Tibial artery (tissue), 4 donors: ENCODE measurements at regions not wholly inside any gene's neighbourhood (a gene's known extent, or its start where the extent isn't known, plus 50 kb on each side); places are given as distances from the start of the nearest gene placed in this dataset.
"Not testable (repeated sequence)": the region's sequence is repeated elsewhere in the genome, so short reads cannot be mapped to it uniquely, and the experiment has no call there.

Experiments used
- DNase-seq, 2 donors: peaks; one replicate each; pipeline ENCODE4 v3.0.0-alpha.2; 2019
- H3K27ac ChIP-seq, 2 donors: fragments of 200-600 bp; sonication (generic) in 1 of 2; 1 replicate in 1 of 2; 2 replicates in 1 of 2; pipeline ENCODE4 v1.5.1; 2018 to 2019; ENCODE audit warnings: mild to moderate bottlenecking in 1 of 2
- H3K27me3 ChIP-seq, 2 donors: fragments of 200-600 bp; sonication (generic) in 1 of 2; one replicate each; pipeline versions ENCODE4 v1.5.1 to v1.6.0; 2016 to 2019
- H3K36me3 ChIP-seq, 3 donors: fragments of 200-600 bp; sonication (generic) in 2 of 3; one replicate each; pipeline ENCODE4 v1.5.1; 2016 to 2019; ENCODE audit warnings: mild to moderate bottlenecking in 2 of 3
- H3K4me1 ChIP-seq, 4 donors: fragments of 200-600 bp; sonication (generic) in 2 of 4; 1 replicate in 3 of 4; 2 replicates in 1 of 4; pipeline ENCODE4 v1.5.1; 2016 to 2019
- H3K4me3 ChIP-seq, 2 donors: fragments of 200-600 bp; sonication (generic) in 1 of 2; 1 replicate in 1 of 2; 2 replicates in 1 of 2; pipeline ENCODE4 v1.5.1; 2018 to 2019; ENCODE audit warnings: mild to moderate bottlenecking in 2 of 2
- H3K9me3 ChIP-seq, 3 donors: fragments of 200-600 bp; sonication (generic) in 1 of 3; one replicate each; pipeline ENCODE4 v1.5.1; 2016 to 2019
- intact Hi-C: fragments of 100-400 bp; cut with DNase I; formaldehyde crosslinking; loops from one replicate; pipeline ENCODE4 v1.15.0; 2023; ENCODE audit warnings: low total_unique reads
- TF ChIP-seq, protein P1 (sequence below), 2 experiments: fragments of 200-600 bp in 1 of 2; fragments of 450-650 bp in 1 of 2; IDR thresholded peaks; one replicate each; pipeline ENCODE4 v1.5.1; 2017 to 2019; ENCODE audit warnings: antibody characterized with exemption in 2 of 2, mild to moderate bottlenecking in 1 of 2, moderate library complexity in 1 of 2

- TF ChIP-seq, protein P1, sequence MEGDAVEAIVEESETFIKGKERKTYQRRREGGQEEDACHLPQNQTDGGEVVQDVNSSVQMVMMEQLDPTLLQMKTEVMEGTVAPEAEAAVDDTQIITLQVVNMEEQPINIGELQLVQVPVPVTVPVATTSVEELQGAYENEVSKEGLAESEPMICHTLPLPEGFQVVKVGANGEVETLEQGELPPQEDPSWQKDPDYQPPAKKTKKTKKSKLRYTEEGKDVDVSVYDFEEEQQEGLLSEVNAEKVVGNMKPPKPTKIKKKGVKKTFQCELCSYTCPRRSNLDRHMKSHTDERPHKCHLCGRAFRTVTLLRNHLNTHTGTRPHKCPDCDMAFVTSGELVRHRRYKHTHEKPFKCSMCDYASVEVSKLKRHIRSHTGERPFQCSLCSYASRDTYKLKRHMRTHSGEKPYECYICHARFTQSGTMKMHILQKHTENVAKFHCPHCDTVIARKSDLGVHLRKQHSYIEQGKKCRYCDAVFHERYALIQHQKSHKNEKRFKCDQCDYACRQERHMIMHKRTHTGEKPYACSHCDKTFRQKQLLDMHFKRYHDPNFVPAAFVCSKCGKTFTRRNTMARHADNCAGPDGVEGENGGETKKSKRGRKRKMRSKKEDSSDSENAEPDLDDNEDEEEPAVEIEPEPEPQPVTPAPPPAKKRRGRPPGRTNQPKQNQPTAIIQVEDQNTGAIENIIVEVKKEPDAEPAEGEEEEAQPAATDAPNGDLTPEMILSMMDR (IDR thresholded peaks at IDR 0.05), result no peak
- Histone ChIP-seq H3K4me1 (no peaks in the 10 kb centered on the region), H3K4me3 (no peak overlapping the region), H3K27me3 (peaks cover 0 to 3% of the 10 kb centered on the region in 2 donors), H3K27ac (no peak overlapping the region), H3K36me3 (no peaks in the 10 kb centered on the region), H3K9me3 (no peaks in the 10 kb centered on the region)
- intact Hi-C loops, result no loop called here
- no peak for DNase-seq
These were observed 112.2 kb upstream of the HAND1 start for GRCh38 chr5:154590093-154590724.

GRCh38 chr5:154589511-154589910 lies 111.5 kb upstream of the HAND1 start:
- intact Hi-C loops, result no loop called here
- Histone ChIP-seq H3K27me3 (peaks cover 0 to 6% of the 10 kb centered on the region in 2 donors), H3K27ac (no peak overlapping the region), H3K4me1 (no peaks in the 10 kb centered on the region), H3K36me3 (no peaks in the 10 kb centered on the region), H3K9me3 (no peaks in the 10 kb centered on the region), H3K4me3 (no peak overlapping the region)
- DNase-seq, result no peak
- TF ChIP-seq, protein P1 (IDR thresholded peaks at IDR 0.05), result no peak

DNA sequence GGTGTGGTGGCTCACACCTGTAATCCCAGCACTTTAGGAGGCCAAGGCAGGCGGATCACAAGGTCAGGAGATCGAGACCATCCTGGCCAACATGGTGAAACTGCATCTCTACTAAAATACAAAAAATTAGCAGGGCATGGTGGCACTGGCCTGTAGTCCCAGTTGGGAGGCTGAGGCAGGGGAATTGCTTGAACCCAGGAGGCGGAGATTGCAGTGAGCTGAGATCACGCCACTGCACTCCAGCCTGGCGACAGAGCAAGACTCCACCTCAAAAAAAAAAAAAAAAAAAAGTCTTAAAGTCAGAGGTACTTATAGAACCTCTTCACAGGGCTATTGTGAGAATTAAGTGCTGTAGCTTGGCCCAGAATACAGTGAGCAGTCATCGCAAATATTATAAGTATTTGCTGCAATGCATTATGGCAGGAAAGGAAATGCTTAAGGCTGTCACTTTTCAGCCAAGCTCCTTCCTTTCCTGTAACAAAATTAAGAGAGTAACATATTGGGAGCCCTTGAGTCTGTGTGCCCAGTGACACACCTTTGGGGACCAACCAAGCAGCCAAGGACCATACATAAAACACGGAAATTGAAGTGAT lies 110.9 kb upstream of the HAND1 start:
- H3K9me3 ChIP-seq, DNase-seq, H3K27ac ChIP-seq, H3K4me1 ChIP-seq, intact Hi-C loops, H3K27me3 ChIP-seq, H3K36me3 ChIP-seq, H3K4me3 ChIP-seq: not testable (repeated sequence)

DNA sequence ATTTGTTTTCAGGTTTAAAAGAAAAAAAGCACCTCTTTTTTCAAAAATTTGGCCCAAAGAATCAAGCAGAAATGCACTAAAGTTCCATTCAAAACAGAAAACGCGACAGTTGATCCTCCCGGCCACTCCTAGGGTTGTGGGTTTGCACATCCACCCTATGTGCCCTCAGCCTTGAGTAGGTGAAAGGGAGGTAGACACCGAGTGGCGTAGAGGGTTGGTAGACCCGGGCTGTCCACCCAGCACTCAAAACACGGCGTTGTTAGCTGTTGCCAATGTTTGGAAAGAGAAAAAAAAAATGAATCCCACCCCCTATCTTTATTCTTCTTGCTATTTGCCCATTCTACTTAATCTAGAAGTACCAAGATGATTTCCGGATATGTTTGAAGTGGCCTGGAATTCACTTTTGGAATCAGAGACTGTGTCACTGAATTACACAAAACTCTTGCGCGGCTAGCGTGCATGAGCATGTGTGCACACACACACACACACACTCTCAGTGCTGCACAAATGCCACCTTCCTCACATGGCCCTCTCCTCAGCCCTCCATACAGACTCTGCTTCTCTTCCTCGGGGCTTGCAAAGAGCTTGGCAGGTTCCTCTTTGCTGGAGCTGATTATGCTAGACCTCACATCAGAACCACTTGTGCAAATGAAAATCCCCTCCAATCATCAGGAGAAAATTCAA lies 110.2 kb upstream of the HAND1 start:
- intact Hi-C loops, result no loop called here
- H3K36me3 ChIP-seq, result no peaks in the 10 kb centered on the region
- no peak for DNase-seq
- TF ChIP-seq, protein P1 (IDR thresholded peaks at IDR 0.05), result no peak
- H3K4me1 ChIP-seq, result no peaks in the 10 kb centered on the region
- no peak overlapping the region for H3K4me3 ChIP-seq
- no peak overlapping the region for H3K27ac ChIP-seq
- peaks cover 0 to 14% of the 10 kb centered on the region in 2 donors for H3K27me3 ChIP-seq
- no peaks in the 10 kb centered on the region for H3K9me3 ChIP-seq

GRCh38 chr5:154587123-154588026 lies 109.3 kb upstream of the HAND1 start:
- no peaks in the 10 kb centered on the region for H3K4me1 ChIP-seq
- H3K4me3 ChIP-seq, result no peak overlapping the region
- DNase-seq, result no peak
- TF ChIP-seq, protein P1 (IDR thresholded peaks at IDR 0.05), result no peak
- H3K9me3 ChIP-seq, result no peaks in the 10 kb centered on the region
- no peak overlapping the region for H3K27ac ChIP-seq
- intact Hi-C loops, result no loop called here
- H3K27me3 ChIP-seq, result peaks cover 0 to 20% of the 10 kb centered on the region in 2 donors
- H3K36me3 ChIP-seq, result no peaks in the 10 kb centered on the region
